K562 (cell line): ENCODE measurements at regions not wholly inside any gene's neighbourhood (a gene's known extent, or its start where the extent isn't known, plus 50 kb on each side); places are given as distances from the start of the nearest gene placed in this dataset.

Experiments used
- KAT7 ChIP-seq: sonication (generic); formaldehyde crosslinking; IDR thresholded peaks from 2 replicates; pipeline ENCODE4 v1.8.0; 2022; ENCODE audit warnings: missing genetic modification reagents, mild to moderate bottlenecking, borderline replicate concordance
- STAG1 ChIP-seq: sonication (generic); formaldehyde crosslinking; IDR thresholded peaks from 2 replicates; pipeline ENCODE4 v1.5.0; 2020; ENCODE audit warnings: missing genetic modification reagents, borderline replicate concordance
- ZNF695 ChIP-seq: fragments of 450-650 bp; formaldehyde crosslinking; IDR thresholded peaks from 2 replicates; pipeline ENCODE4 v1.4.0; 2020; ENCODE audit warnings: mild to moderate bottlenecking, moderate library complexity
- TF ChIP-seq, protein P1 (sequence below): fragments of 450-650 bp; IDR thresholded peaks from 2 replicates; pipeline ENCODE4 v1.6.1; 2018; ENCODE audit not compliant: partially characterized antibody

DNA sequence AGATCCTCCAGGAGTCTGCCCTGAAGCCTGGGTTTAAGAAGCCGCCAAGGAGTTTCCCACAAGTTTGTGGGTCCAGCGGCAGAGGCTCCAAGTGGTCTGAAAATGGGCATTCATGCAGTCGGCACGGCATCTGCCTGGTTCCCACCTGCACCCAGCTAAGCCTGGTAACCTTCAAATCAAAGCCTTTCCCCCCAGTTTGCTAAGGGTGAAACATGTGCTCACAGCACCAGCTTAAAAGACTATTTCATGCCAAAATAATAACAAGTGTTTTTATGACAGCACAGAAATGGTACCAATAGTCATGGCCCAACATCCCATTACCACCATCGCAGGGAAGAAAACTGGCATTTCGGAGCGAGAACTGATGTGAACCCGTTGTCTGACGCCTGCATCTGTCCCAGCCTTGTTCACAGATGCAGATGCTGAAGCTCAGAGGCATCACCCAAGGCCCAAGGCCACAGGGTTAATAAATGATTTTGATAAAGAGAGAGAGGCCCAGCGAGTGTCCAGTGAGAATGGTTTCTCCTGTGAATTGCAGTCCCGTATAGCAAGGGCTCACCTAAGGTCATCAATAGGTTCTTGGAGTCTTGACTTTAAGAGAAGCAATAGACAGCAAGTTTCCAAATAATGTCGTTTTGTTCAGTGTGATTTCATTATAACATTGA is 188.0 kb upstream of the TPM1 start:
- TF ChIP-seq KAT7 = no peak
- TF ChIP-seq ZNF695 (CRISPR knock-in tag) = no peak
- TF ChIP-seq, protein P1, sequence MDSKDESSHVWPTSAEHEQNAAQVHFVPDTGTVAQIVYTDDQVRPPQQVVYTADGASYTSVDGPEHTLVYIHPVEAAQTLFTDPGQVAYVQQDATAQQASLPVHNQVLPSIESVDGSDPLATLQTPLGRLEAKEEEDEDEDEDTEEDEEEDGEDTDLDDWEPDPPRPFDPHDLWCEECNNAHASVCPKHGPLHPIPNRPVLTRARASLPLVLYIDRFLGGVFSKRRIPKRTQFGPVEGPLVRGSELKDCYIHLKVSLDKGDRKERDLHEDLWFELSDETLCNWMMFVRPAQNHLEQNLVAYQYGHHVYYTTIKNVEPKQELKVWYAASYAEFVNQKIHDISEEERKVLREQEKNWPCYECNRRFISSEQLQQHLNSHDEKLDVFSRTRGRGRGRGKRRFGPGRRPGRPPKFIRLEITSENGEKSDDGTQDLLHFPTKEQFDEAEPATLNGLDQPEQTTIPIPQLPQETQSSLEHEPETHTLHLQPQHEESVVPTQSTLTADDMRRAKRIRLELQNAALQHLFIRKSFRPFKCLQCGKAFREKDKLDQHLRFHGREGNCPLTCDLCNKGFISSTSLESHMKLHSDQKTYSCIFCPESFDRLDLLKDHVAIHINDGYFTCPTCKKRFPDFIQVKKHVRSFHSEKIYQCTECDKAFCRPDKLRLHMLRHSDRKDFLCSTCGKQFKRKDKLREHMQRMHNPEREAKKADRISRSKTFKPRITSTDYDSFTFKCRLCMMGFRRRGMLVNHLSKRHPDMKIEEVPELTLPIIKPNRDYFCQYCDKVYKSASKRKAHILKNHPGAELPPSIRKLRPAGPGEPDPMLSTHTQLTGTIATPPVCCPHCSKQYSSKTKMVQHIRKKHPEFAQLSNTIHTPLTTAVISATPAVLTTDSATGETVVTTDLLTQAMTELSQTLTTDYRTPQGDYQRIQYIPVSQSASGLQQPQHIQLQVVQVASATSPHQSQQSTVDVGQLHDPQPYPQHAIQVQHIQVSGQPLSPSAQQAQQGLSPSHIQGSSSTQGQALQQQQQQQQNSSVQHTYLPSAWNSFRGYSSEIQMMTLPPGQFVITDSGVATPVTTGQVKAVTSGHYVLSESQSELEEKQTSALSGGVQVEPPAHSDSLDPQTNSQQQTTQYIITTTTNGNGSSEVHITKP = peak; percentile 48
- no peak for TF ChIP-seq STAG1 (CRISPR knock-in tag)
